Peyer's patch (tissue), 4 donors: ENCODE measurements at regions not wholly inside any gene's neighbourhood (a gene's known extent, or its start where the extent isn't known, plus 50 kb on each side); places are given as distances from the start of the nearest gene placed in this dataset.

ENCODE experiments used
- CTCF ChIP-seq, 6 experiments: fragments of 450-650 bp in 4 of 6; fragments of 200-600 bp in 2 of 6; sonication (generic) in 1 of 6; IDR thresholded peaks; one replicate each; pipeline ENCODE4 v1.5.1; 2017 to 2019; ENCODE audit warnings: antibody characterized with exemption in 6 of 6, mild to moderate bottlenecking in 3 of 6, moderate library complexity in 1 of 6
- POLR2A ChIP-seq, 2 donors: fragments of 450-650 bp; IDR thresholded peaks; one replicate each; pipeline ENCODE4 v1.5.1; 2017; ENCODE audit warnings: antibody characterized with exemption in 2 of 2, mild to moderate bottlenecking in 2 of 2, moderate library complexity in 2 of 2

- TF ChIP-seq CTCF (IDR thresholded peaks at IDR 0.05) = no peak
- TF ChIP-seq POLR2A (IDR thresholded peaks at IDR 0.05) = no peak
These were observed 196.6 kb upstream of the PTCHD4 start for GRCh38 chr6:48307573-48307972.
